ENCODE measurements at regions not wholly inside any gene's neighbourhood (a gene's known extent, or its start where the extent isn't known, plus 50 kb on each side); places are given as distances from the start of the nearest gene placed in this dataset.
"Not testable (repeated sequence)": the region's sequence is repeated elsewhere in the genome, so short reads cannot be mapped to it uniquely, and the experiment has no call there.

GRCh38 chr2:223496853-223497252 lies 105.3 kb downstream of the SCG2 start:
- H4K5ac ChIP-seq (ENCODE audit: insufficient read length, low read depth, low read length); H3K9ac ChIP-seq (replicated peaks in 1 of 4; ENCODE audit: extremely low read depth in 1 of 4, low read depth in 3 of 4, low read length in 3 of 4); H4K20me1 ChIP-seq (replicated peaks in 1 of 2; ENCODE audit: control insufficient read depth in 1 of 2, insufficient read depth in 2 of 2, low read length in 2 of 2); H3K23me2 ChIP-seq (ENCODE audit: low read depth, low read length); H2BK5ac ChIP-seq (ENCODE audit: low read depth, low read length); H3K56ac ChIP-seq (replicated peaks; ENCODE audit: insufficient read length, low read depth, low read length); H4K8ac ChIP-seq (ENCODE audit: extremely low read depth, insufficient read depth, low read length); H2BK20ac ChIP-seq (ENCODE audit: low read length); H3K23ac ChIP-seq (ENCODE audit: insufficient read length); H3K79me1 ChIP-seq (ENCODE audit: low read depth, low read length); H4K91ac ChIP-seq (replicated peaks; ENCODE audit: insufficient read length, low read length); H2AFZ ChIP-seq (ENCODE audit: low read length); H2BK120ac ChIP-seq (replicated peaks; ENCODE audit: low read depth, low read length); POLR2A ChIA-PET (ENCODE audit: partially characterized antibody); H2AK5ac ChIP-seq (ENCODE audit: low read depth, low read length); H3K4me3 ChIP-seq (ENCODE audit: extremely low read depth in 1 of 4, insufficient read depth in 2 of 4, low read depth in 3 of 4, low read length in 4 of 4); H3K36me3 ChIP-seq (ENCODE audit: control insufficient read depth in 2 of 4, insufficient read depth in 4 of 4, low read length in 3 of 4); H3K4me1 ChIP-seq (replicated peaks in 1 of 4; ENCODE audit: control insufficient read depth in 3 of 4, insufficient read depth in 4 of 4, low read length in 3 of 4); FAIRE-seq; H3K9me3 ChIP-seq (ENCODE audit: insufficient read depth in 2 of 2, low read depth in 1 of 2, low read length in 1 of 2); DNase-seq (ENCODE audit: low read depth in 1 of 2, low spot score in 2 of 2); H3K27ac ChIP-seq (ENCODE audit: low read depth, low read length); H3K4me2 ChIP-seq (ENCODE audit: insufficient read depth in 1 of 2, low read depth in 2 of 2, low read length in 2 of 2); H3K79me2 ChIP-seq (ENCODE audit: control insufficient read depth in 1 of 2, insufficient read depth in 2 of 2, low read length in 2 of 2); H3K27me3 ChIP-seq (replicated peaks in 1 of 4; ENCODE audit: control insufficient read depth in 3 of 4, extremely low read depth in 1 of 4, insufficient read depth in 3 of 4, low read length in 3 of 4); H2BK12ac ChIP-seq (ENCODE audit: low read depth, low read length); H2BK15ac ChIP-seq (ENCODE audit: low read length); H3K4ac ChIP-seq (replicated peaks; ENCODE audit: insufficient read length, low read depth, low read length); H3K18ac ChIP-seq (ENCODE audit: extremely low read depth, low read length); CTCF ChIA-PET (ENCODE audit: partially characterized antibody); H3K14ac ChIP-seq (ENCODE audit: insufficient read length): not testable (repeated sequence)
- 83% methylated on average over 2 of the region's 2 CpGs; no CpG with 5 or more reads in 1 of the 2 experiments for WGBS, 2 experiments (ENCODE audit: extremely low coverage in 1 of 2, insufficient coverage in 1 of 2, insufficient read length in 1 of 2, insufficient replicate concordance in 2 of 2, low coverage in 1 of 2, low lambda C conversion rate in 2 of 2, missing lambda C conversion rate in 1 of 2)

All from H1 (cell line).